ENCODE measurements at regions not wholly inside any gene's neighbourhood (a gene's known extent, or its start where the extent isn't known, plus 50 kb on each side); places are given as distances from the start of the nearest gene placed in this dataset.

- no peak overlapping the region for H3K27ac ChIP-seq (ENCODE audit: extremely low read depth, low read depth, low read length)
- no peaks in the 10 kb centered on the region for H3K36me3 ChIP-seq (ENCODE audit: control insufficient read depth in 2 of 2, insufficient read depth in 1 of 2, low read length in 2 of 2)
- ChIA-PET CTCF (interaction anchor here (0.6 kb wide), 1 partner anchor 310 kb away, joined by 3 read pairs; no protein-coding TSS in a partner anchor), POLR2A (no interaction called here)
- TF ChIP-seq ATF2 (tag by site-specific recombination; IDR thresholded peaks at IDR 0.05; ENCODE audit: low read depth) (peak; percentile 56; the same call in 1 of the 2 replicates), ZNF416 (tag by site-specific recombination; IDR thresholded peaks at IDR 0.05) (no peak), HOXC10 (CRISPR knock-in tag; IDR thresholded peaks at IDR 0.05) (no peak), ZSCAN18 (tag by site-specific recombination; IDR thresholded peaks at IDR 0.05) (no peak), SP7 (tag by site-specific recombination; IDR thresholded peaks at IDR 0.05) (no peak), ZNF518A (tag by site-specific recombination; conservative IDR thresholded peaks at IDR 0.05; ENCODE audit: low read depth) (no peak)
- no peak overlapping the region for H3K4me3 ChIP-seq (ENCODE audit: low read depth, low read length)
- H3K9me3 ChIP-seq (ENCODE audit: control insufficient read depth, insufficient read depth, low read depth, low read length) = no peaks in the 10 kb centered on the region
- no peaks in the 10 kb centered on the region for H3K4me1 ChIP-seq (ENCODE audit: control insufficient read depth, insufficient read depth, low read length)
Measured at GRCh38 chrX:99654188-99654587, 755.9 kb downstream of the PCDH19 start.

- CTCF ChIA-PET = interaction anchor here (0.7 kb wide), 1 partner anchor 58 kb away, joined by 4 read pairs; no protein-coding TSS in a partner anchor
- no peak overlapping the region for H3K4me3 ChIP-seq (ENCODE audit: low read depth, low read length)
- no peak overlapping the region for H3K27ac ChIP-seq (ENCODE audit: extremely low read depth, low read depth, low read length)
- no peaks in the 10 kb centered on the region for H3K4me1 ChIP-seq (ENCODE audit: control insufficient read depth, insufficient read depth, low read length)
- TF ChIP-seq TRIM28 (IDR thresholded peaks at IDR 0.05; ENCODE audit: borderline replicate concordance, low read length) (no peak), ZNF704 (tag by site-specific recombination; IDR thresholded peaks at IDR 0.05) (no peak), ZNF624 (tag by site-specific recombination; IDR thresholded peaks at IDR 0.05) (no peak), ZNF561 (tag by site-specific recombination; IDR thresholded peaks at IDR 0.05; ENCODE audit: borderline replicate concordance) (no peak), ZBTB26 (tag by site-specific recombination; optimal IDR thresholded peaks at IDR 0.05) (no peak)
- POLR2A ChIA-PET = no interaction called here
- no peaks in the 10 kb centered on the region for H3K36me3 ChIP-seq (ENCODE audit: control insufficient read depth in 2 of 2, insufficient read depth in 1 of 2, low read length in 2 of 2)
- no peaks in the 10 kb centered on the region for H3K9me3 ChIP-seq (ENCODE audit: control insufficient read depth, insufficient read depth, low read depth, low read length)
Measured at GRCh38 chrX:99653352-99653751, 756.7 kb downstream of the PCDH19 start.

- POLR2A ChIA-PET = no interaction called here
- H3K4me3 ChIP-seq (ENCODE audit: low read depth, low read length) = no peak overlapping the region
- H3K4me1 ChIP-seq (ENCODE audit: control insufficient read depth, insufficient read depth, low read length) = no peaks in the 10 kb centered on the region
- CTCF ChIA-PET = no interaction called here
- H3K36me3 ChIP-seq (ENCODE audit: control insufficient read depth in 2 of 2, insufficient read depth in 1 of 2, low read length in 2 of 2) = no peaks in the 10 kb centered on the region
- no peak overlapping the region for H3K27ac ChIP-seq (ENCODE audit: extremely low read depth, low read depth, low read length)
- H3K9me3 ChIP-seq (ENCODE audit: control insufficient read depth, insufficient read depth, low read depth, low read length) = no peaks in the 10 kb centered on the region
- TF ChIP-seq WT1 (tag by site-specific recombination; IDR thresholded peaks at IDR 0.05) (no peak), ZBTB48 (tag by site-specific recombination; IDR thresholded peaks at IDR 0.05) (no peak), PRDM6 (tag by site-specific recombination; IDR thresholded peaks at IDR 0.05) (no peak), ZNF423 (tag by site-specific recombination; IDR thresholded peaks at IDR 0.05) (no peak), ZNF521 (tag by site-specific recombination; IDR thresholded peaks at IDR 0.05) (no peak), ZNF626 (tag by site-specific recombination; IDR thresholded peaks at IDR 0.05) (no peak), ZSCAN23 (tag by site-specific recombination; IDR thresholded peaks at IDR 0.05) (no peak), ZBTB8A (tag by site-specific recombination; IDR thresholded peaks at IDR 0.05) (no peak), RBAK (tag by site-specific recombination; IDR thresholded peaks at IDR 0.05) (no peak), KLF16 (tag by site-specific recombination; IDR thresholded peaks at IDR 0.05) (no peak)
Measured at GRCh38 chrX:99613041-99613440, 797.0 kb downstream of the PCDH19 start.

Measured in HEK293 (cell line).